ENCODE measurements at regions not wholly inside any gene's neighbourhood (a gene's known extent, or its start where the extent isn't known, plus 50 kb on each side); places are given as distances from the start of the nearest gene placed in this dataset.

- no peak for DNase-seq
These were observed 53.0 kb upstream of the KAZN start for GRCh38 chr1:14545422-14546025.

- no peak for DNase-seq
These were observed 52.1 kb upstream of the KAZN start for GRCh38 chr1:14546416-14546815.
